H1 (cell line): ENCODE measurements at regions not wholly inside any gene's neighbourhood (a gene's known extent, or its start where the extent isn't known, plus 50 kb on each side); places are given as distances from the start of the nearest gene placed in this dataset.

ENCODE experiments used
- CTCF ChIA-PET: fragments of 300-600 bp; sonication (Branson Sonifier 250); formaldehyde crosslinking; loops from one replicate; lab custom pipeline; 2021; ENCODE audit not compliant: partially characterized antibody; lab: Charles Lee
- POLR2A ChIA-PET: fragments of 300-600 bp; sonication (Branson Sonifier 250); formaldehyde crosslinking; loops from one replicate; lab custom pipeline; 2021; ENCODE audit warnings: inconsistent platforms; ENCODE audit not compliant: partially characterized antibody; lab: Charles Lee
- DNase-seq, 2 experiments: peaks; one replicate each; pipeline versions ENCODE4 v3.0.0 to v3.0.0-alpha.2; 2010 to 2022; ENCODE audit warnings: low spot score in 2 of 2, low read depth in 1 of 2, mixed read lengths in 1 of 2
- FAIRE-seq: peaks from 2 replicates; lab custom pipeline; 2011; peaks lifted over from hg19 to GRCh38; lab: Jason Lieb, UNC
- H2AFZ ChIP-seq: 2 replicates; pipeline ENCODE4 v1.8.1; 2012; ENCODE audit warnings: low read length, inconsistent platforms
- H2AK5ac ChIP-seq: 2 replicates; pipeline ENCODE4 v1.6.1; 2013; ENCODE audit warnings: low read depth, low read length
- H2BK120ac ChIP-seq: replicated peaks from 2 replicates; pipeline ENCODE3; 2013; ENCODE audit warnings: low read depth, low read length, inconsistent platforms
- H2BK12ac ChIP-seq: 2 replicates; pipeline ENCODE4 v1.6.1; 2013; ENCODE audit warnings: low read depth, low read length
- H2BK15ac ChIP-seq: 2 replicates; pipeline ENCODE4 v1.6.1; 2013; ENCODE audit warnings: low read length
- H2BK20ac ChIP-seq: 2 replicates; pipeline ENCODE4 v1.6.1; 2013; ENCODE audit warnings: low read length
- H2BK5ac ChIP-seq: 2 replicates; pipeline ENCODE4 v1.6.1; 2013; ENCODE audit warnings: low read depth, low read length
- H3K14ac ChIP-seq: 2 replicates; pipeline ENCODE4 v1.6.1; 2013; ENCODE audit warnings: inconsistent platforms; ENCODE audit not compliant: insufficient read length
- H3K18ac ChIP-seq: 2 replicates; pipeline ENCODE4 v1.6.1; 2013; ENCODE audit warnings: low read length; ENCODE audit errors: extremely low read depth
- H3K23ac ChIP-seq: 2 replicates; pipeline ENCODE4 v1.6.1; 2013; ENCODE audit warnings: inconsistent platforms; ENCODE audit not compliant: insufficient read length
- H3K23me2 ChIP-seq: 2 replicates; pipeline ENCODE4 v1.6.1; 2013; ENCODE audit warnings: low read depth, low read length
- H3K27ac ChIP-seq: 2 replicates; pipeline ENCODE4 v1.6.1; 2011; ENCODE audit warnings: low read depth, low read length, inconsistent platforms
- H3K27me3 ChIP-seq, 4 experiments: replicated peaks in 1 of 4; 1 replicate in 1 of 4; 2 replicates in 3 of 4; pipeline versions ENCODE4 v1.6.1 to v1.8.1; 2011 to 2013; ENCODE audit warnings: low read length in 3 of 4, mild to moderate bottlenecking in 3 of 4, inconsistent platforms in 2 of 4, mixed read lengths in 2 of 4, moderate library complexity in 1 of 4; ENCODE audit not compliant: control insufficient read depth in 3 of 4, insufficient read depth in 3 of 4; ENCODE audit errors: extremely low read depth in 1 of 4
- H3K36me3 ChIP-seq, 4 experiments: 2 replicates each; pipeline versions ENCODE4 v1.6.1 to v1.8.1; 2011 to 2013; ENCODE audit warnings: mild to moderate bottlenecking in 4 of 4, low read length in 3 of 4, moderate library complexity in 2 of 4, control low read depth in 1 of 4, inconsistent platforms in 1 of 4; ENCODE audit not compliant: insufficient read depth in 4 of 4, control insufficient read depth in 2 of 4
- H3K4ac ChIP-seq: replicated peaks from 2 replicates; pipeline ENCODE3; 2013; ENCODE audit warnings: low read length, low read depth, mixed read lengths, inconsistent platforms; ENCODE audit not compliant: insufficient read length
- H3K4me1 ChIP-seq, 4 experiments: replicated peaks in 1 of 4; 1 replicate in 1 of 4; 2 replicates in 3 of 4; pipeline versions ENCODE4 v1.6.1 to v1.8.1; 2011 to 2013; ENCODE audit warnings: low read length in 3 of 4, inconsistent platforms in 2 of 4, mixed read lengths in 1 of 4; ENCODE audit not compliant: insufficient read depth in 4 of 4, control insufficient read depth in 3 of 4
- H3K4me2 ChIP-seq, 2 experiments: 2 replicates each; pipeline versions ENCODE4 v1.6.1 to v1.8.1; 2011 to 2013; ENCODE audit warnings: low read depth in 2 of 2, low read length in 2 of 2, control low read depth in 1 of 2, inconsistent platforms in 1 of 2, mild to moderate bottlenecking in 1 of 2; ENCODE audit not compliant: insufficient read depth in 1 of 2
- H3K4me3 ChIP-seq, 4 experiments: fragments of 200-600, 300-600 bp in 1 of 4; sonication (generic), shearing (Covaris generic), sonication (Bioruptor Twin) in 1 of 4; 2 replicates each; pipeline versions ENCODE4 v1.5.1 to v1.8.1; 2011 to 2016; ENCODE audit warnings: low read length in 4 of 4, low read depth in 3 of 4, control low read depth in 2 of 4, inconsistent platforms in 2 of 4, mild to moderate bottlenecking in 2 of 4, mixed read lengths in 1 of 4, moderate library complexity in 1 of 4; ENCODE audit not compliant: insufficient read depth in 2 of 4; ENCODE audit errors: extremely low read depth in 1 of 4
- H3K56ac ChIP-seq: replicated peaks from 2 replicates; pipeline ENCODE3; 2013; ENCODE audit warnings: low read depth, mild to moderate bottlenecking, mixed read lengths, low read length, inconsistent platforms; ENCODE audit not compliant: insufficient read length
- H3K79me1 ChIP-seq: 2 replicates; pipeline ENCODE4 v1.6.1; 2013; ENCODE audit warnings: low read depth, low read length, control low read depth
- H3K79me2 ChIP-seq, 2 experiments: 2 replicates each; pipeline versions ENCODE4 v1.6.1 to v1.8.1; 2012 to 2013; ENCODE audit warnings: low read length in 2 of 2, mild to moderate bottlenecking in 2 of 2, inconsistent platforms in 1 of 2; ENCODE audit not compliant: insufficient read depth in 2 of 2, control insufficient read depth in 1 of 2
- H3K9ac ChIP-seq, 4 experiments: replicated peaks in 1 of 4; 1 replicate in 1 of 4; 2 replicates in 3 of 4; pipeline versions ENCODE4 v1.6.1 to v1.8.1; 2011 to 2013; ENCODE audit warnings: low read depth in 3 of 4, low read length in 3 of 4, control low read depth in 2 of 4, mild to moderate bottlenecking in 2 of 4, moderate library complexity in 2 of 4, inconsistent platforms in 1 of 4; ENCODE audit errors: extremely low read depth in 1 of 4
- H3K9me3 ChIP-seq, 2 experiments: 2 replicates each; pipeline versions ENCODE4 v1.6.1 to v1.8.1; 2012 to 2013; ENCODE audit warnings: mild to moderate bottlenecking in 2 of 2, moderate library complexity in 2 of 2, control low read depth in 1 of 2, inconsistent platforms in 1 of 2, low read depth in 1 of 2, low read length in 1 of 2, mixed read lengths in 1 of 2; ENCODE audit not compliant: insufficient read depth in 2 of 2
- H4K20me1 ChIP-seq, 2 experiments: replicated peaks in 1 of 2; 2 replicates each; pipeline versions ENCODE3 to v1.8.1; 2011 to 2013; ENCODE audit warnings: inconsistent platforms in 2 of 2, low read length in 2 of 2, mild to moderate bottlenecking in 1 of 2; ENCODE audit not compliant: insufficient read depth in 2 of 2, control insufficient read depth in 1 of 2
- H4K5ac ChIP-seq: 2 replicates; pipeline ENCODE4 v1.6.1; 2013; ENCODE audit warnings: low read length, low read depth, mixed read lengths, inconsistent platforms; ENCODE audit not compliant: insufficient read length
- H4K8ac ChIP-seq: 2 replicates; pipeline ENCODE4 v1.8.0; 2013; ENCODE audit warnings: mild to moderate bottlenecking, moderate library complexity, low read length, inconsistent platforms; ENCODE audit not compliant: insufficient read depth; ENCODE audit errors: extremely low read depth
- H4K91ac ChIP-seq: replicated peaks from 2 replicates; pipeline ENCODE3; 2013; ENCODE audit warnings: low read length, mixed read lengths, inconsistent platforms; ENCODE audit not compliant: insufficient read length
- MAX ChIP-seq: IDR thresholded peaks from 2 replicates; pipeline ENCODE4 v1.6.1; 2012; ENCODE audit warnings: inconsistent platforms
- POLR2A ChIP-seq, 2 experiments: IDR thresholded peaks; 1 replicate in 1 of 2; 2 replicates in 1 of 2; pipeline ENCODE4 v1.6.1; 2011; ENCODE audit warnings: low read depth in 2 of 2, low read length in 2 of 2, mild to moderate bottlenecking in 2 of 2; ENCODE audit errors: control extremely low read depth in 1 of 2
- YY1 ChIP-seq: IDR thresholded peaks from 2 replicates; pipeline ENCODE4 v1.6.1; 2011; ENCODE audit warnings: low read depth, mild to moderate bottlenecking, low read length
- WGBS, 2 experiments: shearing (Covaris generic) in 1 of 2; methylation state at CpG; one replicate each; pipeline versions ENCODE4 v1.1.6 to v1.1.7; 2013 to 2015; ENCODE audit warnings: low lambda C conversion rate in 2 of 2, mixed read lengths in 2 of 2, inconsistent platforms in 1 of 2, low coverage in 1 of 2, missing lambda C conversion rate in 1 of 2; ENCODE audit not compliant: insufficient replicate concordance in 2 of 2, insufficient coverage in 1 of 2, insufficient read length in 1 of 2; ENCODE audit errors: extremely low coverage in 1 of 2, missing lambda C conversion rate in 1 of 2; 5-methylcytosine and 5-hydroxymethylcytosine counted together

GRCh38 chr2:23238011-23238657, 146.8 kb upstream of the KLHL29 start:
- no peaks in the 10 kb centered on the region for H3K27me3 ChIP-seq
- no peak overlapping the region for H2BK5ac ChIP-seq
- H3K4me1 ChIP-seq, result 0 out of 7 replicates have a peak, but pooled peaks cover 0 to 3% (median 0%) of the 10 kb centered on the region in 4 experiments
- H3K27ac ChIP-seq, result no peak overlapping the region
- POLR2A ChIA-PET, result no interaction called here
- no peak overlapping the region for H3K14ac ChIP-seq
- FAIRE-seq (no peak), DNase-seq (peak in 1 of 2 experiments; percentile 11)
- no peak overlapping the region for H2BK12ac ChIP-seq
- no peak overlapping the region for H2AFZ ChIP-seq
- H3K56ac ChIP-seq, result no peak overlapping the region
- H2BK20ac ChIP-seq, result no peak overlapping the region
- H4K5ac ChIP-seq, result no peak overlapping the region
- no peaks in the 10 kb centered on the region for H3K79me2 ChIP-seq
- H2BK120ac ChIP-seq, result no peak overlapping the region
- no peaks in the 10 kb centered on the region for H3K23me2 ChIP-seq
- H3K79me1 ChIP-seq, result no peaks in the 10 kb centered on the region
- no peak overlapping the region for H3K4me3 ChIP-seq
- H4K91ac ChIP-seq, result no peak overlapping the region
- H3K4ac ChIP-seq, result no peak overlapping the region
- H3K9me3 ChIP-seq, result no peaks in the 10 kb centered on the region
- no peak overlapping the region for H2AK5ac ChIP-seq
- H3K36me3 ChIP-seq, result no peaks in the 10 kb centered on the region
- no peak for TF ChIP-seq MAX
- TF ChIP-seq POLR2A (IDR thresholded peaks at IDR 0.05; ENCODE audit: control extremely low read depth in 1 of 2, low read depth in 2 of 2, low read length in 2 of 2), result no peak
- TF ChIP-seq YY1, result no peak
- CTCF ChIA-PET, result no interaction called here
- H3K9ac ChIP-seq, result no peak overlapping the region
- no peaks in the 10 kb centered on the region for H4K20me1 ChIP-seq
- H3K4me2 ChIP-seq, result no peak overlapping the region
- H3K23ac ChIP-seq, result no peak overlapping the region
- no peak overlapping the region for H3K18ac ChIP-seq
- WGBS, 2 experiments, result 85% methylated on average over 4 of the region's 4 CpGs; no CpG with 5 or more reads in 1 of the 2 experiments
- no peak overlapping the region for H4K8ac ChIP-seq
- no peak overlapping the region for H2BK15ac ChIP-seq
